ENCODE measurements at regions not wholly inside any gene's neighbourhood (a gene's known extent, or its start where the extent isn't known, plus 50 kb on each side); places are given as distances from the start of the nearest gene placed in this dataset.

- H3K4me1 Mint-ChIP-seq, result peaks cover 4 to 11% of the 10 kb centered on the region in 2 experiments
- Histone ChIP-seq H3K27me3 (ENCODE audit: insufficient read depth, low read length) (no peaks in the 10 kb centered on the region), H3K9ac (ENCODE audit: extremely low read depth, insufficient read length, low read length) (no peak overlapping the region), H4K20me1 (ENCODE audit: control insufficient read depth, insufficient read depth, insufficient read length) (no peaks in the 10 kb centered on the region), H2BK120ac (ENCODE audit: low read depth, low read length, poor library complexity, severe bottlenecking) (no peak overlapping the region), H3K4me2 (ENCODE audit: insufficient read depth, insufficient read length, low read length) (no peak overlapping the region), H4K8ac (replicated peaks; ENCODE audit: insufficient read length, low read depth, low read length) (no peak overlapping the region), H3K4me1 (ENCODE audit: insufficient read depth, low read length) (0 out of 2 replicates have a peak, but pooled peaks cover 2% of the 10 kb centered on the region), H3K23ac (ENCODE audit: insufficient read length, low read depth, low read length) (no peak overlapping the region), H2BK5ac (ENCODE audit: insufficient read length, low read length) (no peak overlapping the region), H2BK12ac (ENCODE audit: insufficient read length, low read depth, low read length) (no peak overlapping the region), H3K23me2 (ENCODE audit: insufficient read length, low read depth, low read length, poor library complexity, severe bottlenecking) (no peaks in the 10 kb centered on the region), H3T11ph (ENCODE audit: low read length) (no peak overlapping the region), H3K27ac (ENCODE audit: insufficient read length, low read depth, low read length) (no peak overlapping the region), H3K9me3 (ENCODE audit: control insufficient read depth, low read depth, low read length) (no peaks in the 10 kb centered on the region), H3K4ac (ENCODE audit: low read depth, low read length) (no peak overlapping the region), H3K79me2 (ENCODE audit: insufficient read depth, low read length) (no peaks in the 10 kb centered on the region), H2BK20ac (ENCODE audit: low read depth, low read length, poor library complexity, severe bottlenecking) (no peak overlapping the region), H2BK15ac (ENCODE audit: low read depth, low read length) (no peak overlapping the region), H3K14ac (ENCODE audit: insufficient read depth, low read length) (peak overlapping the region; percentile 50; the same call in 1 of the 2 replicates), H4K91ac (ENCODE audit: insufficient read length, low read depth, low read length) (no peak overlapping the region), H3K18ac (ENCODE audit: insufficient read length, low read depth, low read length) (peak overlapping the region; percentile 12), H3K56ac (ENCODE audit: insufficient read length, low read depth, low read length) (no peak overlapping the region), H4K5ac (ENCODE audit: insufficient read length, low read depth, low read length) (no peak overlapping the region), H2AFZ (ENCODE audit: low read length) (no peak overlapping the region), H3K79me1 (ENCODE audit: insufficient read depth, low read depth, low read length, poor library complexity, severe bottlenecking) (no peaks in the 10 kb centered on the region), H2AK5ac (ENCODE audit: insufficient read length, low read length) (no peak overlapping the region)
- H3K4me3 Mint-ChIP-seq, result no peak overlapping the region
- no peaks in the 10 kb centered on the region for H3K36me3 Mint-ChIP-seq (ENCODE audit: insufficient read depth in 1 of 3, low read depth in 3 of 3)
- no peaks in the 10 kb centered on the region for H3K9me3 Mint-ChIP-seq
- peaks cover 6% of the 10 kb centered on the region for H3K27me3 Mint-ChIP-seq (ENCODE audit: low read depth)
- no peak overlapping the region for H3K27ac Mint-ChIP-seq
- no CpG with 5 or more reads among the region's 5 CpGs for WGBS (ENCODE audit: extremely low coverage, insufficient read length, low lambda C conversion rate)
- no peak for TF ChIP-seq CTCF (conservative IDR thresholded peaks at IDR 0.05)
- DNase-seq, result no peak
Measured at GRCh38 chr3:197380786-197381185, 82.4 kb upstream of the DLG1 start.

All from H9 (cell line).